NB4 (cell line): ENCODE measurements at regions not wholly inside any gene's neighbourhood (a gene's known extent, or its start where the extent isn't known, plus 50 kb on each side); places are given as distances from the start of the nearest gene placed in this dataset.

Experiments
- POLR2A ChIP-seq: IDR thresholded peaks from 2 replicates; pipeline ENCODE4 v1.6.1; 2011; ENCODE audit warnings: mild to moderate bottlenecking; ENCODE audit not compliant: insufficient read length; ENCODE audit errors: extremely low read depth
- TF ChIP-seq, protein P1 (sequence below): IDR thresholded peaks from one replicate; pipeline ENCODE4 v1.5.1; 2012; ENCODE audit warnings: low read depth, low read length

DNA sequence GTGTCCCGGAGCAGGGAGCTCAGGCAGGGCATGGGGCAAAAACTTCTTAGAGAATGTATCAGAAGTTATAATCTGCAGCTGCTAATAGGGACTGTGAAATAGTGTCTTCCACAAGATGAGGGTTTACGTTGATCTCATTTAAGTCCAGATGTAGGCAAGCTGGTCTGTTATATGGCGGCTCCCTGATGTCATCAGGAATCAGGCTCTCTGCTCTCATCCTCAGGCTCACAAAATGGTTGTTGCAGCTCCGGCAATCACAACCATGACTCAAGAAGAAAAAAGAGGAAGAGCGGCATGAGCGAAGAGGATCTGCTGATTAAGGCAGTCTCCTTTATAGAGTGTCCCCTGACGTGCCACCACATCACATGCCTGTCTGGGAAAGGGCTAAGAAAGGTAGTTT is 191.3 kb downstream of the KLF5 start:
- TF ChIP-seq, protein P1, sequence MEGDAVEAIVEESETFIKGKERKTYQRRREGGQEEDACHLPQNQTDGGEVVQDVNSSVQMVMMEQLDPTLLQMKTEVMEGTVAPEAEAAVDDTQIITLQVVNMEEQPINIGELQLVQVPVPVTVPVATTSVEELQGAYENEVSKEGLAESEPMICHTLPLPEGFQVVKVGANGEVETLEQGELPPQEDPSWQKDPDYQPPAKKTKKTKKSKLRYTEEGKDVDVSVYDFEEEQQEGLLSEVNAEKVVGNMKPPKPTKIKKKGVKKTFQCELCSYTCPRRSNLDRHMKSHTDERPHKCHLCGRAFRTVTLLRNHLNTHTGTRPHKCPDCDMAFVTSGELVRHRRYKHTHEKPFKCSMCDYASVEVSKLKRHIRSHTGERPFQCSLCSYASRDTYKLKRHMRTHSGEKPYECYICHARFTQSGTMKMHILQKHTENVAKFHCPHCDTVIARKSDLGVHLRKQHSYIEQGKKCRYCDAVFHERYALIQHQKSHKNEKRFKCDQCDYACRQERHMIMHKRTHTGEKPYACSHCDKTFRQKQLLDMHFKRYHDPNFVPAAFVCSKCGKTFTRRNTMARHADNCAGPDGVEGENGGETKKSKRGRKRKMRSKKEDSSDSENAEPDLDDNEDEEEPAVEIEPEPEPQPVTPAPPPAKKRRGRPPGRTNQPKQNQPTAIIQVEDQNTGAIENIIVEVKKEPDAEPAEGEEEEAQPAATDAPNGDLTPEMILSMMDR, result no peak
- TF ChIP-seq POLR2A, result no peak
